ENCODE measurements at regions not wholly inside any gene's neighbourhood (a gene's known extent, or its start where the extent isn't known, plus 50 kb on each side); places are given as distances from the start of the nearest gene placed in this dataset.

DNA sequence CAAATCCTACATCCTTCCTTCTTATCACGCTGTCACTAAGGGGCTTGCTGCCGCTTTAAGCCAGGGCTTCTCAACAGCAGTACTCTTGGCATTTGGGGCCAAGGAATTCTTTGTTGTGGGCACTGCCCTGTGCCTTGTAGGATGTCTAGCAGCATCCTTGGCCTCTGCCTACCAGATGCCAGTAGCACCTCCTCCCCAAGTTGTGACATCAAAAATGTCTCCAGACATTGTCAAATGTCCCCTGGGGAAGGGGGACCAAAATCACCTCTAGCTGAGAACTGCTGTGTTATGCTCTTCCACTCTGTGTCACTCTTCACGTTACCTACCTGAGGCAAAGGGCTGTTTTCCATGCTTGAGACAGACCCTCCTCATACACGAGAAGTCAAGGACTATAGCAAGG lies 400.3 kb upstream of the POU3F1 start:
- H3K27ac Mint-ChIP-seq = no peak overlapping the region
- no peak overlapping the region for H3K4me3 Mint-ChIP-seq
- H4K20me1 ChIP-seq (ENCODE audit: low read depth) = no peaks in the 10 kb centered on the region
- no peaks in the 10 kb centered on the region for H3K36me3 ChIP-seq
- peaks cover 42% of the 10 kb centered on the region for H3K4me1 Mint-ChIP-seq
- no peak overlapping the region for H3K4me3 ChIP-seq
- H3K4me1 ChIP-seq = peaks cover 50% of the 10 kb centered on the region
- peaks cover 7% of the 10 kb centered on the region for H3K27me3 Mint-ChIP-seq (ENCODE audit: insufficient read depth, low read depth)
- no peak for DNase-seq (ENCODE audit: low spot score)
- H3K9me3 ChIP-seq (ENCODE audit: low read depth) = no peaks in the 10 kb centered on the region
- no peaks in the 10 kb centered on the region for H3K27me3 ChIP-seq
- no peak overlapping the region for H2AFZ ChIP-seq (replicated peaks)
- H3K27ac ChIP-seq = no peak overlapping the region
- H3K9me3 Mint-ChIP-seq = peaks cover 4% of the 10 kb centered on the region
- H3K9ac ChIP-seq = no peak overlapping the region
- H3K4me2 ChIP-seq = no peak overlapping the region
- H3K79me2 ChIP-seq (ENCODE audit: low read depth) = no peaks in the 10 kb centered on the region
- peaks cover 2% of the 10 kb centered on the region for H3K36me3 Mint-ChIP-seq
- H3F3A ChIP-seq (ENCODE audit: low read depth) = peaks cover 22% of the 10 kb centered on the region
- TF ChIP-seq EZH2phosphoT487 (IDR thresholded peaks at IDR 0.05) (no peak), EZH2 (IDR thresholded peaks at IDR 0.05) (no peak)
- TF ChIP-seq, protein P1, sequence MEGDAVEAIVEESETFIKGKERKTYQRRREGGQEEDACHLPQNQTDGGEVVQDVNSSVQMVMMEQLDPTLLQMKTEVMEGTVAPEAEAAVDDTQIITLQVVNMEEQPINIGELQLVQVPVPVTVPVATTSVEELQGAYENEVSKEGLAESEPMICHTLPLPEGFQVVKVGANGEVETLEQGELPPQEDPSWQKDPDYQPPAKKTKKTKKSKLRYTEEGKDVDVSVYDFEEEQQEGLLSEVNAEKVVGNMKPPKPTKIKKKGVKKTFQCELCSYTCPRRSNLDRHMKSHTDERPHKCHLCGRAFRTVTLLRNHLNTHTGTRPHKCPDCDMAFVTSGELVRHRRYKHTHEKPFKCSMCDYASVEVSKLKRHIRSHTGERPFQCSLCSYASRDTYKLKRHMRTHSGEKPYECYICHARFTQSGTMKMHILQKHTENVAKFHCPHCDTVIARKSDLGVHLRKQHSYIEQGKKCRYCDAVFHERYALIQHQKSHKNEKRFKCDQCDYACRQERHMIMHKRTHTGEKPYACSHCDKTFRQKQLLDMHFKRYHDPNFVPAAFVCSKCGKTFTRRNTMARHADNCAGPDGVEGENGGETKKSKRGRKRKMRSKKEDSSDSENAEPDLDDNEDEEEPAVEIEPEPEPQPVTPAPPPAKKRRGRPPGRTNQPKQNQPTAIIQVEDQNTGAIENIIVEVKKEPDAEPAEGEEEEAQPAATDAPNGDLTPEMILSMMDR (IDR thresholded peaks at IDR 0.05) = no peak

GRCh38 chr1:38444770-38445442 lies 398.3 kb upstream of the POU3F1 start:
- no peak overlapping the region for H3K4me3 ChIP-seq
- H3K27me3 ChIP-seq = no peaks in the 10 kb centered on the region
- no peaks in the 10 kb centered on the region for H3K36me3 ChIP-seq
- peak; percentile 54 for DNase-seq (ENCODE audit: low spot score)
- Mint-ChIP-seq H3K36me3 (peaks cover 2% of the 10 kb centered on the region), H3K4me3 (peak overlapping the region; percentile 63), H3K9me3 (peaks cover 18% of the 10 kb centered on the region), H3K4me1 (peaks cover 27% of the 10 kb centered on the region), H3K27ac (no peak overlapping the region), H3K27me3 (ENCODE audit: insufficient read depth, low read depth) (peaks cover 7% of the 10 kb centered on the region)
- TF ChIP-seq EZH2 (IDR thresholded peaks at IDR 0.05) (no peak), EZH2phosphoT487 (IDR thresholded peaks at IDR 0.05) (no peak)
- TF ChIP-seq, protein P1 (IDR thresholded peaks at IDR 0.05) = no peak
- H2AFZ ChIP-seq (replicated peaks) = no peak overlapping the region
- no peaks in the 10 kb centered on the region for H3K79me2 ChIP-seq (ENCODE audit: low read depth)
- H3K27ac ChIP-seq = peak overlapping the region; percentile 39
- no peaks in the 10 kb centered on the region for H4K20me1 ChIP-seq (ENCODE audit: low read depth)
- H3K4me1 ChIP-seq = peaks cover 41% of the 10 kb centered on the region
- peaks cover 4% of the 10 kb centered on the region for H3K9me3 ChIP-seq (ENCODE audit: low read depth)
- peaks cover 22% of the 10 kb centered on the region for H3F3A ChIP-seq (ENCODE audit: low read depth)
- H3K4me2 ChIP-seq = peak overlapping the region; percentile 45
- no peak overlapping the region for H3K9ac ChIP-seq

GRCh38 chr1:38444311-38444710 lies 397.7 kb upstream of the POU3F1 start:
- Mint-ChIP-seq H3K27me3 (ENCODE audit: insufficient read depth, low read depth) (peaks cover 7% of the 10 kb centered on the region), H3K9me3 (peaks cover 19% of the 10 kb centered on the region), H3K36me3 (peaks cover 2% of the 10 kb centered on the region), H3K4me1 (peaks cover 26% of the 10 kb centered on the region), H3K4me3 (no peak overlapping the region), H3K27ac (no peak overlapping the region)
- peaks cover 22% of the 10 kb centered on the region for H3F3A ChIP-seq (ENCODE audit: low read depth)
- peaks cover 4% of the 10 kb centered on the region for H3K9me3 ChIP-seq (ENCODE audit: low read depth)
- H3K4me2 ChIP-seq = peak overlapping the region; percentile 45
- no peaks in the 10 kb centered on the region for H3K36me3 ChIP-seq
- H3K79me2 ChIP-seq (ENCODE audit: low read depth) = no peaks in the 10 kb centered on the region
- peak; percentile 57 for DNase-seq (ENCODE audit: low spot score)
- H4K20me1 ChIP-seq (ENCODE audit: low read depth) = no peaks in the 10 kb centered on the region
- TF ChIP-seq EZH2phosphoT487 (IDR thresholded peaks at IDR 0.05) = no peak
- no peak for TF ChIP-seq EZH2 (IDR thresholded peaks at IDR 0.05)
- TF ChIP-seq, protein P1 (IDR thresholded peaks at IDR 0.05) = no peak
- H3K4me3 ChIP-seq = no peak overlapping the region
- H3K27me3 ChIP-seq = no peaks in the 10 kb centered on the region
- H3K9ac ChIP-seq = no peak overlapping the region
- H3K27ac ChIP-seq = no peak overlapping the region
- peaks cover 35% of the 10 kb centered on the region for H3K4me1 ChIP-seq
- no peak overlapping the region for H2AFZ ChIP-seq (replicated peaks)
